ENCODE measurements at regions not wholly inside any gene's neighbourhood (a gene's known extent, or its start where the extent isn't known, plus 50 kb on each side); places are given as distances from the start of the nearest gene placed in this dataset.
"Not testable (repeated sequence)": the region's sequence is repeated elsewhere in the genome, so short reads cannot be mapped to it uniquely, and the experiment has no call there.

DNA sequence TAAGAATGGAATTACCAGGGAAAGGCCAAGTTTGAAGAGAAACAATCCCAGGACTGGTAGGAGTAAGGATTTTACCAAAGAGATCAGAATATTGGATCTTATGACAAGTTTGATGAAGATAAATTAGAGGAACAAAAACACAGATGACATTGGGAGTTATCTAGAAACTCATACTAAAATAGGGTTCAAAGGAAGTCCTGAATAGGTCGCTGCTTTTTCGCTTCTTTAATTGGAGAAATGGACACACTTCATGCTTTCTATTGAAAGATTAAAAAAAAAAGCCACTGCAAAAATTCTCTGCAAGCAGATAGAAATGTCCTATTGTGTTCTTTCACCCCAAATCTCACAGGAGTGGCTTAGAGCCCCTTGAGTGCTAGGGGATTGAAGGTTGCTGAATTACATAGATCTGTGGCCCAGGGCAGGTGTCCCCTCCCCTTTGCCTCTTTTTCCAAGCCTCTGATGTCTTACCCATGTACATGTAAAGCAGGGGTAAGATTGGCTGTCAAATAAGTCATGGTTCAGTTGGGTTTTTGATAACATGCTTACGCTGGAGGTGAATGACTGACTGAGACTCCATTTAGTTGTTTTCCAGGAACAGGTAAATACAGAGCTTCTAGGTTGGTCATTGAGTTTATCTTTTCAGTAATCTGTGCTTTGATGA is 152.0 kb downstream of the OR13A1 start:
- ATAC-seq, result no peak
- intact Hi-C loops (cut with DNase I, micrococcal nuclease), result no loop called here
- no peak overlapping the region for H3K4me3 ChIP-seq
- no peaks in the 10 kb centered on the region for H3K9me3 ChIP-seq
- TF ChIP-seq, protein P1, sequence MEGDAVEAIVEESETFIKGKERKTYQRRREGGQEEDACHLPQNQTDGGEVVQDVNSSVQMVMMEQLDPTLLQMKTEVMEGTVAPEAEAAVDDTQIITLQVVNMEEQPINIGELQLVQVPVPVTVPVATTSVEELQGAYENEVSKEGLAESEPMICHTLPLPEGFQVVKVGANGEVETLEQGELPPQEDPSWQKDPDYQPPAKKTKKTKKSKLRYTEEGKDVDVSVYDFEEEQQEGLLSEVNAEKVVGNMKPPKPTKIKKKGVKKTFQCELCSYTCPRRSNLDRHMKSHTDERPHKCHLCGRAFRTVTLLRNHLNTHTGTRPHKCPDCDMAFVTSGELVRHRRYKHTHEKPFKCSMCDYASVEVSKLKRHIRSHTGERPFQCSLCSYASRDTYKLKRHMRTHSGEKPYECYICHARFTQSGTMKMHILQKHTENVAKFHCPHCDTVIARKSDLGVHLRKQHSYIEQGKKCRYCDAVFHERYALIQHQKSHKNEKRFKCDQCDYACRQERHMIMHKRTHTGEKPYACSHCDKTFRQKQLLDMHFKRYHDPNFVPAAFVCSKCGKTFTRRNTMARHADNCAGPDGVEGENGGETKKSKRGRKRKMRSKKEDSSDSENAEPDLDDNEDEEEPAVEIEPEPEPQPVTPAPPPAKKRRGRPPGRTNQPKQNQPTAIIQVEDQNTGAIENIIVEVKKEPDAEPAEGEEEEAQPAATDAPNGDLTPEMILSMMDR (IDR thresholded peaks at IDR 0.05), result no peak
- no peaks in the 10 kb centered on the region for H3K36me3 ChIP-seq (ENCODE audit: low read depth)
- DNase-seq, result no peak
- H3K4me1 ChIP-seq (ENCODE audit: low read depth), result no peaks in the 10 kb centered on the region

DNA sequence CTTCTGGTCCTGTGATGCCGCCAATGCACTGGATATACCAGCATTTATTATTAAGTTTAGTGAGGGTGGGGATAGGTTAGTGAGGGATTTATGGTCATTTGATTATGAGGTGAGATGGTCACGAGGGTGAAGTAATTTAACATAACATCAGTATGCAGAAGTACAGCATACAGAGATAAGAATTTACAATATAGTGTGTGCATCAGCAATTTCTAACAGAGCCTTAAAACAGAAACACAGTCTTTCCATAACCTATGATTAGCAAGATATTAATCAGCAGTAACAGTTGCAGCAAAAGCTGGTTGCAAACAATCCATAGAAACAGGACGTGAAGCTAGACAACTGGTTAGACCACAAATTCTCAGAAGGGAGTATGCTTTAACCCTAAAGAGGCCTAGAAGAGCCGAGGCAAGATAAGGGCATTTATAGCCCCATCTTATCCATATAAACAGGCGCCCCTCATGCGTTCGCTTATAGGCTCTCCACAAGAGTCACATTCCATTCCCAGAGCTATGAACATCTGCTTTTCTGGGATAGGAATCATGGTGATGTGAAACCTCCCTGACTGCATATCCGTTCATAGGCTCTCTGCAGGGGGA is 139.8 kb downstream of the OR13A1 start:
- DNase-seq; H3K4me3 ChIP-seq; H3K4me1 ChIP-seq (ENCODE audit: low read depth); ATAC-seq; H3K36me3 ChIP-seq (ENCODE audit: low read depth); H3K9me3 ChIP-seq; intact Hi-C loops (cut with DNase I, micrococcal nuclease): not testable (repeated sequence)

DNA sequence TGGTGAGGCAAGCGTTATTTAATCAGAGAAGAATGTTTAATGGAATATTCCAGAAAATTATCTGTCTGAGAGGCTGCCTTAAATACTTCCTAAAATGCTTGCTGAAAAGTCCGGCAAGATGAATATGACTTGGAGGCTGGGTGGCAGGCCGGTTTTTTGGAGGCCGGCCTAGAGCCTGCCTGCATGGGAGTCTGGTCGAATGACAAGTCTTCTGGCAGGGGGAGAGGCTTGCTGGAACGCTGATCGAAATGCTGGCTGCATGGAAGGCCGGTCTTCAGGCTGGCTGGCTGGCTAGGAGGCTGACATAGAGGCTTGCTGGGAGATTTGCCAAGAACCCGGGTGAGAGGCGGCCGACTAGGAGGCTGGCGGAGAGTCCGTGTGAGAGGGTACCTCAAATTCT is 135.7 kb downstream of the OR13A1 start:
- ATAC-seq (no peak), DNase-seq (no peak)
- TF ChIP-seq, protein P1 (IDR thresholded peaks at IDR 0.05), result no peak
- Histone ChIP-seq H3K36me3 (ENCODE audit: low read depth) (no peaks in the 10 kb centered on the region), H3K4me3 (no peak overlapping the region), H3K4me1 (ENCODE audit: low read depth) (no peaks in the 10 kb centered on the region), H3K9me3 (no peaks in the 10 kb centered on the region)
- intact Hi-C loops (cut with DNase I, micrococcal nuclease), result no loop called here

DNA sequence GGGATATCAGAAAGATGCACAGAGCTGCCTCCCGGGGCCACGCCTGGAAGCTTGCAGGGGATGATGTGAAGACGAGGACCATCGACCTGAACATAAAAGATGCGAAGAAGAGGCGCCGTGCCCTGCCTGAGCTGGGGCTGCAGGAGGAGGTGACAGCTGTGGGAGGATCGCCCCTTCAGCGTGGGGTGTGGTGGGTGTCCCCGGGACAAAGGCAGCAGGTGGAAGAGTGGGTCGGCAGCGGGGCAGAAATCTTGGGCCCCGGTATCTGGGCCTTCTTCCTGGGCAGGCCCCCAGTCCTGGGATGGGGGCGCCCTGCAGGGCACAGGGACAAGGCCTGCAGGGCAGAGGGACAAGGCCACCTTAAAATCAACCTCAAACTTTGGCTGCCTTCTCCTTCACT is 134.9 kb downstream of the OR13A1 start:
- Histone ChIP-seq H3K9me3 (no peaks in the 10 kb centered on the region), H3K4me3 (no peak overlapping the region), H3K36me3 (ENCODE audit: low read depth) (no peaks in the 10 kb centered on the region), H3K4me1 (ENCODE audit: low read depth) (no peaks in the 10 kb centered on the region)
- intact Hi-C loops (cut with DNase I, micrococcal nuclease), result no loop called here
- TF ChIP-seq, protein P1 (IDR thresholded peaks at IDR 0.05), result no peak
- DNase-seq, result no peak
- no peak for ATAC-seq

DNA sequence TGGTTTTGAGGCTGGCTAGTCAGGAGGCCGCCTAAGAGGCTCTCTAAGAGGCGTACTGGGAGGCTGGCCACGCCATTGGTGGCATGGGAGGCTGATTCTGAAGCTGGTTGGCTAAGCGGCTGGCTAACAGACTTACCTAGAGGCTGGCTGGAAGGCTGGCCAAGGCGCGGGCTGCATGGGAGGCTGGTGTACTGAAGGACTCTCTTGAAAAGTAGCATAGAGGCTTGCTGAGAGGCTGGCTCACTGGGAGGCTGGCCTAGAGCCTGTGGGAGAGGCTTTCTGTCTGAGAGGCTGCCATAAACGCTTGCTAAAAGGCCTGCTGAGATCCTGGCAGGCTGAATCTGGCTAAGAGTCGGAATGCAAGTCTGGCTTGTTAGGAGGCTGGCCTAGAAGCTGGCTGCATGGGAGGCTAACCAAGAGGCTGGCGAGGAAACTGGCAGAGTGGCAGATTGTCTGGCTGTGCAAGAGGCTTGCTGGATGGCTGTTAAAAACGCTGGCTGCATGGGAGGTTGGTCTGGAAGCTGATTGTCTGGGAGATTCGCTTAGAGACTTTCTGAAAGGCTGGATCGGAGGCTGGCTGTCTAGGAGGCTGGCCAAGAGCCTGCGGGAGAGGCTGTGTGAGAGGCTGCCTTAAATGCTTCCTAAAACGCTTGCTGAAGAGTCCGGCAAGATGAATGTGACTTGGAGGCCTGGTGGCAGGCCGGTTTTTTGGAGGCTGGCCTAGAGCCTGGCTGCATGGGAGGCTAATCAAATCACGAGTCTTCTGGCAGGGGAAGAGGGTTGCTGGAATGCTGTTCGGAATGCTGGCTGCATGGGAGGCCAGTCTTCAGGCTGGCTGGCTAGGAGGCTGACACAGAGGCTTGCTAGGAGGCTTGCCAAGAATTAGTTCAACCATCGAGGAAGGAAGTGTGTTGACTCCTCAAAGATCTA is 134.2 kb downstream of the OR13A1 start:
- no peaks in the 10 kb centered on the region for H3K9me3 ChIP-seq
- intact Hi-C loops (cut with DNase I, micrococcal nuclease), result no loop called here
- H3K36me3 ChIP-seq (ENCODE audit: low read depth), result no peaks in the 10 kb centered on the region
- H3K4me1 ChIP-seq (ENCODE audit: low read depth), result no peaks in the 10 kb centered on the region
- H3K4me3 ChIP-seq, result no peak overlapping the region
- no peak for ATAC-seq
- DNase-seq, result no peak
- TF ChIP-seq, protein P1 (IDR thresholded peaks at IDR 0.05), result no peak

DNA sequence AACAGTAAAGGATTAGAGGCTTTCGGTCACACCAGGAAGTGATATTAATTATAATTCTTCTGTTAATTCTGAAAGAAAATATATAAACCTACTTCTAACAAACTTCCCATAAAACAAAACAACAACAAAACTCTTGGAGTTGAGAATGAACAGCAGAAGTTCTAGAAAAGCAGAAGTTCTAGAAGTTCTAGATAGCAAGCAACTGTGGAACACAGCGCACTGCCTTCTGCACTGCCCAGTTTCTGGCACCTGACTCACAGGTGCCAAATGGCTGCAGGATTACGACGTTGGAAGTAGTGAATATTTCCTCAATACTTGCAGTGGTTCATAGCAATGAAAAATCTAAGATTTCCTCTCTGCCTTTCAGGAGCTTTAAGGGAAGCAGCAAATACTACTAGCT is 132.2 kb downstream of the OR13A1 start:
- no peak for DNase-seq
- no peak overlapping the region for H3K4me3 ChIP-seq
- TF ChIP-seq, protein P1 (IDR thresholded peaks at IDR 0.05), result no peak
- H3K4me1 ChIP-seq (ENCODE audit: low read depth), result no peaks in the 10 kb centered on the region
- intact Hi-C loops (cut with DNase I, micrococcal nuclease), result no loop called here
- ATAC-seq, result no peak
- no peaks in the 10 kb centered on the region for H3K9me3 ChIP-seq
- H3K36me3 ChIP-seq (ENCODE audit: low read depth), result no peaks in the 10 kb centered on the region

Measured in mucosa of descending colon (tissue), 3 donors.